GM12891 (cell line): ENCODE measurements at regions not wholly inside any gene's neighbourhood (a gene's known extent, or its start where the extent isn't known, plus 50 kb on each side); places are given as distances from the start of the nearest gene placed in this dataset.
"Not testable (repeated sequence)": the region's sequence is repeated elsewhere in the genome, so short reads cannot be mapped to it uniquely, and the experiment has no call there.

ENCODE experiments used
- POLR2A ChIP-seq: IDR thresholded peaks from 2 replicates; pipeline ENCODE4 v1.6.1; 2011; ENCODE audit warnings: low read depth, low read length, control low read depth
- TAF1 ChIP-seq: IDR thresholded peaks from 2 replicates; pipeline ENCODE4 v1.6.1; 2011; ENCODE audit warnings: low read depth, low read length, control low read depth

GRCh38 chr2:154947416-154947815 lies 248.9 kb downstream of the KCNJ3 start:
- not testable (repeated sequence) for TF ChIP-seq POLR2A, TAF1
